HG03460 (cell line): ENCODE measurements at regions not wholly inside any gene's neighbourhood (a gene's known extent, or its start where the extent isn't known, plus 50 kb on each side); places are given as distances from the start of the nearest gene placed in this dataset.
"Not testable (repeated sequence)": the region's sequence is repeated elsewhere in the genome, so short reads cannot be mapped to it uniquely, and the experiment has no call there.

Source experiments
- ATAC-seq: cut with Tn5 transposase; IDR thresholded peaks from one replicate; pipeline ENCODE4 v1.9.1; 2021; ENCODE audit not compliant: unreplicated experiment

- no peak for ATAC-seq
These were observed 119.7 kb upstream of the CRIM1 start for GRCh38 chr2:36235882-36236281.

GRCh38 chr2:36235426-36235825 lies 120.2 kb upstream of the CRIM1 start:
- no peak for ATAC-seq

GRCh38 chr2:36223259-36223658 lies 132.3 kb upstream of the CRIM1 start:
- ATAC-seq: no peak

- ATAC-seq: no peak
These were observed 133.1 kb upstream of the CRIM1 start for GRCh38 chr2:36222485-36222884.

- no peak for ATAC-seq
These were observed 140.9 kb upstream of the CRIM1 start for GRCh38 chr2:36214691-36215090.

- ATAC-seq: no peak
These were observed 152.2 kb upstream of the CRIM1 start for GRCh38 chr2:36203366-36203765.

- ATAC-seq: no peak
These were observed 158.2 kb upstream of the CRIM1 start for GRCh38 chr2:36197181-36197971.

- ATAC-seq: no peak
These were observed 161.9 kb upstream of the CRIM1 start for GRCh38 chr2:36193680-36194079.

- no peak for ATAC-seq
These were observed 162.6 kb upstream of the CRIM1 start for GRCh38 chr2:36192983-36193382.

GRCh38 chr2:36190097-36190496 lies 165.5 kb upstream of the CRIM1 start:
- no peak for ATAC-seq

- no peak for ATAC-seq
These were observed 170.0 kb upstream of the CRIM1 start for GRCh38 chr2:36185624-36186023.

- no peak for ATAC-seq
These were observed 170.7 kb upstream of the CRIM1 start for GRCh38 chr2:36184848-36185247.

GRCh38 chr2:36180789-36181482 lies 174.6 kb upstream of the CRIM1 start:
- ATAC-seq: not testable (repeated sequence)

- ATAC-seq: not testable (repeated sequence)
These were observed 175.3 kb upstream of the CRIM1 start for GRCh38 chr2:36180293-36180692.

GRCh38 chr2:36179668-36180269 lies 175.8 kb upstream of the CRIM1 start:
- not testable (repeated sequence) for ATAC-seq

- ATAC-seq: no peak
These were observed 177.2 kb upstream of the CRIM1 start for GRCh38 chr2:36178384-36178783.

GRCh38 chr2:36177282-36177681 lies 178.3 kb upstream of the CRIM1 start:
- ATAC-seq: no peak

- ATAC-seq: no peak
These were observed 180.7 kb upstream of the CRIM1 start for GRCh38 chr2:36174920-36175319.

- no peak for ATAC-seq
These were observed 181.7 kb upstream of the CRIM1 start for GRCh38 chr2:36173760-36174404.

GRCh38 chr2:36172824-36173223 lies 182.8 kb upstream of the CRIM1 start:
- no peak for ATAC-seq

GRCh38 chr2:36170805-36171204 lies 184.8 kb upstream of the CRIM1 start:
- ATAC-seq: peak; percentile 62

- no peak for ATAC-seq
These were observed 185.7 kb upstream of the CRIM1 start for GRCh38 chr2:36169843-36170242.
